CD4-positive, alpha-beta T cell treated with Interleukin-15 for 1 hour (primary cell): ENCODE measurements at regions not wholly inside any gene's neighbourhood (a gene's known extent, or its start where the extent isn't known, plus 50 kb on each side); places are given as distances from the start of the nearest gene placed in this dataset.
"Not testable (repeated sequence)": the region's sequence is repeated elsewhere in the genome, so short reads cannot be mapped to it uniquely, and the experiment has no call there.

Experiments
- DNase-seq: peaks from one replicate; pipeline ENCODE4 v3.0.0-alpha.2; 2020

GRCh38 chr2:212912445-212913103 lies 238.8 kb downstream of the IKZF2 start:
- DNase-seq: no peak

GRCh38 chr2:212911011-212911410 lies 240.4 kb downstream of the IKZF2 start:
- DNase-seq: no peak

GRCh38 chr2:212908682-212909435 lies 242.6 kb downstream of the IKZF2 start:
- DNase-seq: no peak

- no peak for DNase-seq
These were observed 243.4 kb downstream of the IKZF2 start for GRCh38 chr2:212908031-212908430.

- no peak for DNase-seq
These were observed 244.8 kb downstream of the IKZF2 start for GRCh38 chr2:212906620-212907019.

- no peak for DNase-seq
These were observed 245.7 kb downstream of the IKZF2 start for GRCh38 chr2:212905640-212906201.

GRCh38 chr2:212904646-212905045 lies 246.8 kb downstream of the IKZF2 start:
- DNase-seq: no peak

GRCh38 chr2:212903413-212903812 lies 248.0 kb downstream of the IKZF2 start:
- no peak for DNase-seq

- no peak for DNase-seq
These were observed 249.0 kb downstream of the IKZF2 start for GRCh38 chr2:212902421-212902820.

GRCh38 chr2:212901604-212902275 lies 249.7 kb downstream of the IKZF2 start:
- DNase-seq: no peak

- no peak for DNase-seq
These were observed 250.7 kb downstream of the IKZF2 start for GRCh38 chr2:212900715-212901114.

- DNase-seq: no peak
These were observed 253.4 kb downstream of the IKZF2 start for GRCh38 chr2:212898011-212898410.

GRCh38 chr2:212897296-212897695 lies 254.1 kb downstream of the IKZF2 start:
- no peak for DNase-seq

- no peak for DNase-seq
These were observed 257.4 kb downstream of the IKZF2 start for GRCh38 chr2:212894026-212894425.

GRCh38 chr2:212893216-212893615 lies 258.2 kb downstream of the IKZF2 start:
- no peak for DNase-seq

- DNase-seq: no peak
These were observed 259.2 kb downstream of the IKZF2 start for GRCh38 chr2:212892193-212892592.

- no peak for DNase-seq
These were observed 259.8 kb downstream of the IKZF2 start for GRCh38 chr2:212891580-212891979.

GRCh38 chr2:212882626-212883025 lies 268.8 kb downstream of the IKZF2 start:
- DNase-seq: no peak

GRCh38 chr2:212876556-212876955 lies 274.9 kb downstream of the IKZF2 start:
- DNase-seq: not testable (repeated sequence)

- not testable (repeated sequence) for DNase-seq
These were observed 275.5 kb downstream of the IKZF2 start for GRCh38 chr2:212875950-212876349.

- no peak for DNase-seq
These were observed 278.2 kb downstream of the IKZF2 start for GRCh38 chr2:212873256-212873655.

GRCh38 chr2:212871597-212871996 lies 279.8 kb downstream of the IKZF2 start:
- DNase-seq: no peak

GRCh38 chr2:212864186-212864585 lies 287.2 kb downstream of the IKZF2 start:
- no peak for DNase-seq

- no peak for DNase-seq
These were observed 288.2 kb downstream of the IKZF2 start for GRCh38 chr2:212863185-212863588.
